ENCODE measurements at regions not wholly inside any gene's neighbourhood (a gene's known extent, or its start where the extent isn't known, plus 50 kb on each side); places are given as distances from the start of the nearest gene placed in this dataset.
"Not testable (repeated sequence)": the region's sequence is repeated elsewhere in the genome, so short reads cannot be mapped to it uniquely, and the experiment has no call there.

GRCh38 chr1:68917456-68917855, 420.6 kb upstream of the DEPDC1 start:
- no peak for DNase-seq (ENCODE audit: insufficient read length, low spot score)
- TF ChIP-seq, protein P1, sequence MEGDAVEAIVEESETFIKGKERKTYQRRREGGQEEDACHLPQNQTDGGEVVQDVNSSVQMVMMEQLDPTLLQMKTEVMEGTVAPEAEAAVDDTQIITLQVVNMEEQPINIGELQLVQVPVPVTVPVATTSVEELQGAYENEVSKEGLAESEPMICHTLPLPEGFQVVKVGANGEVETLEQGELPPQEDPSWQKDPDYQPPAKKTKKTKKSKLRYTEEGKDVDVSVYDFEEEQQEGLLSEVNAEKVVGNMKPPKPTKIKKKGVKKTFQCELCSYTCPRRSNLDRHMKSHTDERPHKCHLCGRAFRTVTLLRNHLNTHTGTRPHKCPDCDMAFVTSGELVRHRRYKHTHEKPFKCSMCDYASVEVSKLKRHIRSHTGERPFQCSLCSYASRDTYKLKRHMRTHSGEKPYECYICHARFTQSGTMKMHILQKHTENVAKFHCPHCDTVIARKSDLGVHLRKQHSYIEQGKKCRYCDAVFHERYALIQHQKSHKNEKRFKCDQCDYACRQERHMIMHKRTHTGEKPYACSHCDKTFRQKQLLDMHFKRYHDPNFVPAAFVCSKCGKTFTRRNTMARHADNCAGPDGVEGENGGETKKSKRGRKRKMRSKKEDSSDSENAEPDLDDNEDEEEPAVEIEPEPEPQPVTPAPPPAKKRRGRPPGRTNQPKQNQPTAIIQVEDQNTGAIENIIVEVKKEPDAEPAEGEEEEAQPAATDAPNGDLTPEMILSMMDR (IDR thresholded peaks at IDR 0.05; ENCODE audit: insufficient read depth, missing control alignments) = no peak
- no peak for FAIRE-seq

DNA sequence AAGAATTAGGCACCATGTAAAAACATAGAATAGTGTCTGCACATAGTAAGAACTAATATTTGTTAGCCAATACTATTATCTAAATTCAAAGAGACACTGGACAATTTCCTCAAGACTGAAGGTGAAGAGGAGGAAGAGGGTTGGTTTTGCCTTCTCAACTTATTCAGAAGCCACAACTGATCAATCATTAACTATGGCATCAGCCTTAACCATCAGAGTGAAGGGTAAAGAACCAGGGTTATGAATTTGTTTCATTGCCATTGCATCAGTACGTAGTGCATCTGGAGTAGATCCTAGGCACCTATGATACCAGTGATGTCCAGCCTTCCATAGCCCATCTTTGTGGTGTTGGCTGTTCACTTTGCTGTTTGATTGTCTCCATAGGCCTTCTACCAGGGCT, 421.7 kb upstream of the DEPDC1 start:
- no peak for FAIRE-seq
- no peak for DNase-seq (ENCODE audit: insufficient read length, low spot score)
- TF ChIP-seq, protein P1 (IDR thresholded peaks at IDR 0.05; ENCODE audit: insufficient read depth, missing control alignments) = no peak

GRCh38 chr1:68919075-68919474, 422.2 kb upstream of the DEPDC1 start:
- no peak for DNase-seq (ENCODE audit: insufficient read length, low spot score)
- FAIRE-seq = no peak
- TF ChIP-seq, protein P1 (IDR thresholded peaks at IDR 0.05; ENCODE audit: insufficient read depth, missing control alignments) = no peak

DNA sequence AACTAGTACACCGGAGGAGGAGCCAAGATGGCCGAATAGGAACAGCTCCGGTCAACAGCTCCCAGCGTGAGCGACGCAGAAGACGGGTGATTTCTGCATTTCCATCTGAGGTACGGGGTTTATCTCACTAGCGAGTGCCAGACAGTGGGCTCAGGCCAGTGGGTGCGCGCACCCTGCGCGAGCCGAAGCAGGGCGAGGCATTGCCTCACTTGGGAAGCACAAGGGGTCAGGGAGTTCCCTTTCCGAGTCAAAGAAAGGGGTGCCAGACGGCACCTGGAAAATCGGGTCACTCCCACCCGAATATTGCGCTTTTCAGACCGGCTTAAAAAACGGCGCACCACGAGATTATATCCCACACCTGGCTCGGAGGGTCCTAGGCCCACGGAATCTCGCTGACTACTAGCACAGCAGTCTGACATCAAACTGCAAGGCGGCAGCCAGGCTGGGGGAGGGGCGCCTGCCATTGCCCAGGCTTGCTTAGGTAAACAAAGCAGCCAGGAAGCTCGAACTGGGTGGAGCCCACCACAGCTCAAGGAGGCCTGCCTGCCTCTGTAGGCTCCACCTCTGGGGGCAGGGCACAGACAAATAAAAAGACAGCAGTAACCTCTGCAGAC, 426.7 kb upstream of the DEPDC1 start:
- not testable (repeated sequence) for FAIRE-seq; DNase-seq (ENCODE audit: insufficient read length, low spot score)

GRCh38 chr1:68930101-68930500, 433.2 kb upstream of the DEPDC1 start:
- FAIRE-seq (no peak), DNase-seq (ENCODE audit: insufficient read length, low spot score) (no peak)
- TF ChIP-seq, protein P1 (IDR thresholded peaks at IDR 0.05; ENCODE audit: insufficient read depth, missing control alignments) = no peak

DNA sequence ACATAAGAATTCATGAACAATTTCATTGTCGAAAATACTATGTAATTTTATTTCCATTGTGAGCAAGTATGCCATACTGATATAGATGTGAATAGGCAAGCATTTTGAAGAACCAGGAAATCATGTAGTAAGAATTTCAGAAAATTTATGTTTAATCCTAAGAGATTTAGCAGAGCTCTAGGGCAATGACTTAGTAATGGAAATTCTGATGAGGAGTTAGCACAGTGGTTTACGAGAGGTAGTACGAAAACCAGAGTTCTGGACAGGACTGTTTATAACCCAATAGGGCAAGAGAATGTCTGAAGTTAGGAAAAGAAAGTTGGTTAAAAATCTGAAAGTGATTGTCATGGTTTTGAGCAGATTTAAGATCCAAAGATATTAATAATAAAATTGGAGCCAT, 439.6 kb upstream of the DEPDC1 start:
- DNase-seq (ENCODE audit: insufficient read length, low spot score) = no peak
- no peak for FAIRE-seq
- TF ChIP-seq, protein P1 (IDR thresholded peaks at IDR 0.05; ENCODE audit: insufficient read depth, missing control alignments) = no peak

- FAIRE-seq = no peak
- no peak for DNase-seq (ENCODE audit: insufficient read length, low spot score)
- TF ChIP-seq, protein P1 (IDR thresholded peaks at IDR 0.05; ENCODE audit: insufficient read depth, missing control alignments) = no peak
Measured at GRCh38 chr1:68938051-68938666, 441.3 kb upstream of the DEPDC1 start.

All from D721Med (cell line).